Prostate gland (tissue), 2 donors: ENCODE measurements at regions not wholly inside any gene's neighbourhood (a gene's known extent, or its start where the extent isn't known, plus 50 kb on each side); places are given as distances from the start of the nearest gene placed in this dataset.

ENCODE experiments used
- DNase-seq: peaks from one replicate; pipeline ENCODE4 v3.0.0-alpha.2; 2019; ENCODE audit warnings: low spot score
- H3K27ac ChIP-seq, 2 donors: fragments of 200-600 bp; sonication (generic); 2 replicates each; pipeline ENCODE4 v1.5.1; 2017 to 2019
- H3K27me3 ChIP-seq: fragments of 200-600 bp; sonication (generic); replicated peaks from 2 replicates; pipeline ENCODE4 v1.5.1; 2019; ENCODE audit not compliant: insufficient read depth
- H3K36me3 ChIP-seq, 2 donors: fragments of 200-600 bp; sonication (generic); 1 replicate in 1 of 2; 2 replicates in 1 of 2; pipeline versions ENCODE4 v1.5.1 to v1.8.1; 2017 to 2019
- H3K4me1 ChIP-seq: fragments of 200-600 bp; sonication (generic); replicated peaks from 2 replicates; pipeline ENCODE4 v1.5.1; 2019
- H3K4me3 ChIP-seq, 2 donors: fragments of 200-600 bp; sonication (generic); 2 replicates each; pipeline ENCODE4 v1.5.1; 2017 to 2019
- H3K9me3 ChIP-seq: fragments of 200-600 bp; sonication (generic); 2 replicates; pipeline ENCODE4 v1.5.1; 2017
- CTCF ChIP-seq, 4 experiments: fragments of 200-600 bp in 2 of 4; fragments of 450-650 bp in 2 of 4; sonication (generic) in 2 of 4; IDR thresholded peaks; 1 replicate in 3 of 4; 2 replicates in 1 of 4; pipeline ENCODE4 v1.5.1; 2016 to 2019; ENCODE audit warnings: antibody characterized with exemption in 4 of 4, mild to moderate bottlenecking in 2 of 4, moderate library complexity in 2 of 4
- POLR2A ChIP-seq: fragments of 450-650 bp; IDR thresholded peaks from one replicate; pipeline ENCODE4 v1.6.1; 2016; ENCODE audit warnings: antibody characterized with exemption, mild to moderate bottlenecking
- POLR2AphosphoS5 ChIP-seq: sonication (generic); formaldehyde crosslinking; IDR thresholded peaks from one replicate; pipeline ENCODE4 v1.6.1; 2017; ENCODE audit warnings: antibody characterized with exemption
- WGBS: methylation state at CpG from one replicate; pipeline ENCODE4 v1.1.5; 2018; 5-methylcytosine and 5-hydroxymethylcytosine counted together
- intact Hi-C: fragments of 100-400 bp; cut with DNase I; formaldehyde crosslinking; loops from one replicate; pipeline ENCODE4 v1.14.2; 2022

- H3K36me3 ChIP-seq = no peaks in the 10 kb centered on the region
- no peak overlapping the region for H3K4me3 ChIP-seq
- H3K4me1 ChIP-seq = no peaks in the 10 kb centered on the region
- 89% methylated on average over 9 of the region's 9 CpGs for WGBS
- H3K9me3 ChIP-seq = no peaks in the 10 kb centered on the region
- TF ChIP-seq POLR2A (no peak), POLR2AphosphoS5 (no peak), CTCF (IDR thresholded peaks at IDR 0.05) (no peak)
- DNase-seq = no peak
- H3K27ac ChIP-seq = no peak overlapping the region
- H3K27me3 ChIP-seq = no peaks in the 10 kb centered on the region
- intact Hi-C loops = no loop called here
Measured at GRCh38 chr1:221562542-221563475, 179.1 kb downstream of the DUSP10 start.

DNA sequence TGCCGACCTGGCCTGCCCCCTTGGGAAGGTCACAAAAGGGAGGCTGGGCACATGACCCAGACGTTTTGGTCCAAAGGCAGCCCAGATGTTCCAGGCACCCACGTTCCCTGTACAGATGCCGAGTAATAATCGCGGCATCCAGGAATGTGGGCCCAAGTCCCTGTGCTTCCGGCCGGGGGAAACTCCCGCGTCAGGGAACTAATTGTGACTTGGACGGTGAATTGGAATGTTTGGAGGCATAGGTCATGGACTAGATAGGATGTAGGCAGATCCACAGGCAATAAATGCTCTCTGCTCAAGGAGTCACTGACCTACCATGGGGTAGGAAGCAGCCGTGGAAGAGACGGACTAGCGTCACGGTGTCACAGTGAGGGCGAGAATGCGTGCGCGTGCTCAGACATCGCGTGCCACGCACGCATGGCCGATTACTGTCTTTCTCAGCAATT, 178.4 kb downstream of the DUSP10 start:
- Histone ChIP-seq H3K9me3 (no peaks in the 10 kb centered on the region), H3K27me3 (no peaks in the 10 kb centered on the region), H3K27ac (no peak overlapping the region), H3K4me1 (no peaks in the 10 kb centered on the region), H3K36me3 (no peaks in the 10 kb centered on the region), H3K4me3 (no peak overlapping the region)
- WGBS = 95% methylated on average over 24 of the region's 24 CpGs
- intact Hi-C loops = no loop called here
- TF ChIP-seq POLR2AphosphoS5 = no peak
- DNase-seq = no peak

DNA sequence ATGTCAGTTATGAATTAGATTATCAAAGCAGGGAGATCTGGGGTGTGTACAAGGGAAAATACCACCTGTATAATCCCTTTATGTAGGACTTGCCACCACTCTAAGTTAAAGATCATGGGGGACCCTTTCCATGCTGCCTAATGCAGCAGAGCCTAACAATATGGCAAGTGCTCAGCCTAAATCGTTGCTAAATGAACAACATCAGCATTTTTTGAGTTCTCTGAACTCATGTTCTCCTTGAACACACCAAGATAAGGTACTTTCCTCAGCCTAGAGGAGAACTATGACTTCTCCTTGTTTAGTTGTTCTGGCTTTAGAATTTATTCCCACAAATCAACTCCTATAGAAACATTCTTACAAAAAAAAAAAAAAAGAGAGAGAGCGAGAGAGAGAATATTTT, 177.0 kb downstream of the DUSP10 start:
- TF ChIP-seq POLR2AphosphoS5 (no peak), POLR2A (no peak), CTCF (IDR thresholded peaks at IDR 0.05) (no peak)
- no peak for DNase-seq
- no peaks in the 10 kb centered on the region for H3K4me1 ChIP-seq
- no peaks in the 10 kb centered on the region for H3K27me3 ChIP-seq
- H3K36me3 ChIP-seq = no peaks in the 10 kb centered on the region
- no peak overlapping the region for H3K27ac ChIP-seq
- WGBS = 72% methylated on average over 2 of the region's 2 CpGs
- no peaks in the 10 kb centered on the region for H3K9me3 ChIP-seq
- intact Hi-C loops = no loop called here
- no peak overlapping the region for H3K4me3 ChIP-seq

DNA sequence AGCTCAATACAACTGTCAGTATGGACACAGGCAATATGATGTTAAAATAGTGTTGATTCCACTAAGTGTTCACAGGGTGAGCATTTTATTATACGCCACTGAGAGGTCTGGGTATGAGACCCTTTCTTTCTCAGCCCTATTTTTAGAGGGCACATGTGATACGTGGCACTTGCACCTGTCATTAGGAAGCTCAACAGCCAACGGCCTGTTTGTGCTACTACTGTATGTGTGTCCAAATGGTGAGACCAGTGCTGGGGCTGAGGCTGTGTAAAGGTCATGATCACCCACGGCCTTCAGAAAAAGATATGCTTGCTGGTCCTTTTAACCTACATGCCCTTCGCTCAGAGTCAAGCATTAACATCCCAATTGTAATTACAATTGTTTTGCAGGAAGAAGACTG, 176.2 kb downstream of the DUSP10 start:
- no peaks in the 10 kb centered on the region for H3K36me3 ChIP-seq
- intact Hi-C loops = no loop called here
- 76% methylated on average over 5 of the region's 5 CpGs for WGBS
- no peaks in the 10 kb centered on the region for H3K9me3 ChIP-seq
- H3K27ac ChIP-seq = no peak overlapping the region
- H3K4me3 ChIP-seq = no peak overlapping the region
- no peaks in the 10 kb centered on the region for H3K27me3 ChIP-seq
- DNase-seq = no peak
- no peaks in the 10 kb centered on the region for H3K4me1 ChIP-seq
- TF ChIP-seq CTCF (IDR thresholded peaks at IDR 0.05) (no peak), POLR2AphosphoS5 (no peak), POLR2A (no peak)

GRCh38 chr1:221567859-221568507, 173.9 kb downstream of the DUSP10 start:
- no peaks in the 10 kb centered on the region for H3K4me1 ChIP-seq

More at GRCh38 chr1:221567859-221568507, 173.9 kb downstream of the DUSP10 start:
- no peak overlapping the region for H3K27ac ChIP-seq
- H3K27me3 ChIP-seq = no peaks in the 10 kb centered on the region
- no peak for TF ChIP-seq POLR2A
- no peak for TF ChIP-seq POLR2AphosphoS5
- TF ChIP-seq CTCF (IDR thresholded peaks at IDR 0.05) = no peak
- DNase-seq = no peak
- intact Hi-C loops = no loop called here
- whole genome bisulfite sequencing = 58% methylated on average over 3 of the region's 3 CpGs
- H3K36me3 ChIP-seq = no peaks in the 10 kb centered on the region
- no peaks in the 10 kb centered on the region for H3K9me3 ChIP-seq
- H3K4me3 ChIP-seq = no peak overlapping the region
